H1 (cell line): ENCODE measurements at regions not wholly inside any gene's neighbourhood (a gene's known extent, or its start where the extent isn't known, plus 50 kb on each side); places are given as distances from the start of the nearest gene placed in this dataset.

Experiments used
- CTCF ChIA-PET: fragments of 300-600 bp; sonication (Branson Sonifier 250); formaldehyde crosslinking; loops from one replicate; lab custom pipeline; 2021; ENCODE audit not compliant: partially characterized antibody; lab: Charles Lee
- POLR2A ChIA-PET: fragments of 300-600 bp; sonication (Branson Sonifier 250); formaldehyde crosslinking; loops from one replicate; lab custom pipeline; 2021; ENCODE audit warnings: inconsistent platforms; ENCODE audit not compliant: partially characterized antibody; lab: Charles Lee
- DNase-seq, 2 experiments: peaks; one replicate each; pipeline versions ENCODE4 v3.0.0 to v3.0.0-alpha.2; 2010 to 2022; ENCODE audit warnings: low spot score in 2 of 2, low read depth in 1 of 2, mixed read lengths in 1 of 2
- FAIRE-seq: peaks from 2 replicates; lab custom pipeline; 2011; peaks lifted over from hg19 to GRCh38; lab: Jason Lieb, UNC
- H2AFZ ChIP-seq: 2 replicates; pipeline ENCODE4 v1.8.1; 2012; ENCODE audit warnings: low read length, inconsistent platforms
- H2AK5ac ChIP-seq: 2 replicates; pipeline ENCODE4 v1.6.1; 2013; ENCODE audit warnings: low read depth, low read length
- H2BK120ac ChIP-seq: replicated peaks from 2 replicates; pipeline ENCODE3; 2013; ENCODE audit warnings: low read depth, low read length, inconsistent platforms
- H2BK12ac ChIP-seq: 2 replicates; pipeline ENCODE4 v1.6.1; 2013; ENCODE audit warnings: low read depth, low read length
- H2BK15ac ChIP-seq: 2 replicates; pipeline ENCODE4 v1.6.1; 2013; ENCODE audit warnings: low read length
- H2BK20ac ChIP-seq: 2 replicates; pipeline ENCODE4 v1.6.1; 2013; ENCODE audit warnings: low read length
- H2BK5ac ChIP-seq: 2 replicates; pipeline ENCODE4 v1.6.1; 2013; ENCODE audit warnings: low read depth, low read length
- H3K14ac ChIP-seq: 2 replicates; pipeline ENCODE4 v1.6.1; 2013; ENCODE audit warnings: inconsistent platforms; ENCODE audit not compliant: insufficient read length
- H3K18ac ChIP-seq: 2 replicates; pipeline ENCODE4 v1.6.1; 2013; ENCODE audit warnings: low read length; ENCODE audit errors: extremely low read depth
- H3K23ac ChIP-seq: 2 replicates; pipeline ENCODE4 v1.6.1; 2013; ENCODE audit warnings: inconsistent platforms; ENCODE audit not compliant: insufficient read length
- H3K23me2 ChIP-seq: 2 replicates; pipeline ENCODE4 v1.6.1; 2013; ENCODE audit warnings: low read depth, low read length
- H3K27ac ChIP-seq: 2 replicates; pipeline ENCODE4 v1.6.1; 2011; ENCODE audit warnings: low read depth, low read length, inconsistent platforms
- H3K27me3 ChIP-seq, 4 experiments: replicated peaks in 1 of 4; 1 replicate in 1 of 4; 2 replicates in 3 of 4; pipeline versions ENCODE4 v1.6.1 to v1.8.1; 2011 to 2013; ENCODE audit warnings: low read length in 3 of 4, mild to moderate bottlenecking in 3 of 4, inconsistent platforms in 2 of 4, mixed read lengths in 2 of 4, moderate library complexity in 1 of 4; ENCODE audit not compliant: control insufficient read depth in 3 of 4, insufficient read depth in 3 of 4; ENCODE audit errors: extremely low read depth in 1 of 4
- H3K36me3 ChIP-seq, 4 experiments: 2 replicates each; pipeline versions ENCODE4 v1.6.1 to v1.8.1; 2011 to 2013; ENCODE audit warnings: mild to moderate bottlenecking in 4 of 4, low read length in 3 of 4, moderate library complexity in 2 of 4, control low read depth in 1 of 4, inconsistent platforms in 1 of 4; ENCODE audit not compliant: insufficient read depth in 4 of 4, control insufficient read depth in 2 of 4
- H3K4ac ChIP-seq: replicated peaks from 2 replicates; pipeline ENCODE3; 2013; ENCODE audit warnings: low read length, low read depth, mixed read lengths, inconsistent platforms; ENCODE audit not compliant: insufficient read length
- H3K4me1 ChIP-seq, 4 experiments: replicated peaks in 1 of 4; 1 replicate in 1 of 4; 2 replicates in 3 of 4; pipeline versions ENCODE4 v1.6.1 to v1.8.1; 2011 to 2013; ENCODE audit warnings: low read length in 3 of 4, inconsistent platforms in 2 of 4, mixed read lengths in 1 of 4; ENCODE audit not compliant: insufficient read depth in 4 of 4, control insufficient read depth in 3 of 4
- H3K4me2 ChIP-seq, 2 experiments: 2 replicates each; pipeline versions ENCODE4 v1.6.1 to v1.8.1; 2011 to 2013; ENCODE audit warnings: low read depth in 2 of 2, low read length in 2 of 2, control low read depth in 1 of 2, inconsistent platforms in 1 of 2, mild to moderate bottlenecking in 1 of 2; ENCODE audit not compliant: insufficient read depth in 1 of 2
- H3K4me3 ChIP-seq, 4 experiments: fragments of 200-600, 300-600 bp in 1 of 4; sonication (generic), shearing (Covaris generic), sonication (Bioruptor Twin) in 1 of 4; 2 replicates each; pipeline versions ENCODE4 v1.5.1 to v1.8.1; 2011 to 2016; ENCODE audit warnings: low read length in 4 of 4, low read depth in 3 of 4, control low read depth in 2 of 4, inconsistent platforms in 2 of 4, mild to moderate bottlenecking in 2 of 4, mixed read lengths in 1 of 4, moderate library complexity in 1 of 4; ENCODE audit not compliant: insufficient read depth in 2 of 4; ENCODE audit errors: extremely low read depth in 1 of 4
- H3K56ac ChIP-seq: replicated peaks from 2 replicates; pipeline ENCODE3; 2013; ENCODE audit warnings: low read depth, mild to moderate bottlenecking, mixed read lengths, low read length, inconsistent platforms; ENCODE audit not compliant: insufficient read length
- H3K79me1 ChIP-seq: 2 replicates; pipeline ENCODE4 v1.6.1; 2013; ENCODE audit warnings: low read depth, low read length, control low read depth
- H3K79me2 ChIP-seq, 2 experiments: 2 replicates each; pipeline versions ENCODE4 v1.6.1 to v1.8.1; 2012 to 2013; ENCODE audit warnings: low read length in 2 of 2, mild to moderate bottlenecking in 2 of 2, inconsistent platforms in 1 of 2; ENCODE audit not compliant: insufficient read depth in 2 of 2, control insufficient read depth in 1 of 2
- H3K9ac ChIP-seq, 4 experiments: replicated peaks in 1 of 4; 1 replicate in 1 of 4; 2 replicates in 3 of 4; pipeline versions ENCODE4 v1.6.1 to v1.8.1; 2011 to 2013; ENCODE audit warnings: low read depth in 3 of 4, low read length in 3 of 4, control low read depth in 2 of 4, mild to moderate bottlenecking in 2 of 4, moderate library complexity in 2 of 4, inconsistent platforms in 1 of 4; ENCODE audit errors: extremely low read depth in 1 of 4
- H3K9me3 ChIP-seq, 2 experiments: 2 replicates each; pipeline versions ENCODE4 v1.6.1 to v1.8.1; 2012 to 2013; ENCODE audit warnings: mild to moderate bottlenecking in 2 of 2, moderate library complexity in 2 of 2, control low read depth in 1 of 2, inconsistent platforms in 1 of 2, low read depth in 1 of 2, low read length in 1 of 2, mixed read lengths in 1 of 2; ENCODE audit not compliant: insufficient read depth in 2 of 2
- H4K20me1 ChIP-seq, 2 experiments: replicated peaks in 1 of 2; 2 replicates each; pipeline versions ENCODE3 to v1.8.1; 2011 to 2013; ENCODE audit warnings: inconsistent platforms in 2 of 2, low read length in 2 of 2, mild to moderate bottlenecking in 1 of 2; ENCODE audit not compliant: insufficient read depth in 2 of 2, control insufficient read depth in 1 of 2
- H4K5ac ChIP-seq: 2 replicates; pipeline ENCODE4 v1.6.1; 2013; ENCODE audit warnings: low read length, low read depth, mixed read lengths, inconsistent platforms; ENCODE audit not compliant: insufficient read length
- H4K8ac ChIP-seq: 2 replicates; pipeline ENCODE4 v1.8.0; 2013; ENCODE audit warnings: mild to moderate bottlenecking, moderate library complexity, low read length, inconsistent platforms; ENCODE audit not compliant: insufficient read depth; ENCODE audit errors: extremely low read depth
- H4K91ac ChIP-seq: replicated peaks from 2 replicates; pipeline ENCODE3; 2013; ENCODE audit warnings: low read length, mixed read lengths, inconsistent platforms; ENCODE audit not compliant: insufficient read length
- BACH1 ChIP-seq: IDR thresholded peaks from 2 replicates; pipeline ENCODE4 v1.6.1; 2012; ENCODE audit warnings: low read length, improper control_type of control experiment
- CBX5 ChIP-seq: fragments of 300-800, 300-1000 bp; sonication (generic); IDR thresholded peaks from 2 replicates; pipeline ENCODE4 v1.7.1; 2016; ENCODE audit warnings: antibody characterized with exemption, low read length, low read depth
- KDM4A ChIP-seq: IDR thresholded peaks from one replicate; pipeline ENCODE4 v1.7.1; 2012; ENCODE audit warnings: low read depth, mild to moderate bottlenecking, moderate library complexity, low read length, inconsistent platforms; ENCODE audit not compliant: severe bottlenecking
- NRF1 ChIP-seq: IDR thresholded peaks from 2 replicates; pipeline ENCODE4 v1.6.1; 2011; ENCODE audit warnings: mild to moderate bottlenecking, low read depth, low read length, improper control_type of control experiment
- POLR2AphosphoS5 ChIP-seq: IDR thresholded peaks from 2 replicates; pipeline ENCODE4 v1.6.1; 2011; ENCODE audit warnings: low read depth, low read length
- RAD21 ChIP-seq, 2 experiments: IDR thresholded peaks in 1 of 2; conservative IDR thresholded peaks in 1 of 2; 2 replicates each; pipeline ENCODE4 v1.6.1; 2011; ENCODE audit warnings: low read depth in 2 of 2, low read length in 2 of 2, improper control_type of control experiment in 1 of 2, inconsistent platforms in 1 of 2, mild to moderate bottlenecking in 1 of 2, moderate library complexity in 1 of 2
- RBBP5 ChIP-seq: IDR thresholded peaks from 2 replicates; pipeline ENCODE4 v1.7.1; 2012; ENCODE audit warnings: low read depth, mild to moderate bottlenecking, inconsistent platforms, low read length, moderate library complexity, borderline replicate concordance
- SIX5 ChIP-seq: IDR thresholded peaks from 2 replicates; pipeline ENCODE4 v1.6.1; 2011; ENCODE audit warnings: mild to moderate bottlenecking, low read depth, low read length
- ZNF274 ChIP-seq: IDR thresholded peaks from 2 replicates; pipeline ENCODE4 v1.7.0; 2012; ENCODE audit warnings: low read length, borderline replicate concordance; ENCODE audit errors: extremely low read depth
- WGBS, 2 experiments: shearing (Covaris generic) in 1 of 2; methylation state at CpG; one replicate each; pipeline versions ENCODE4 v1.1.6 to v1.1.7; 2013 to 2015; ENCODE audit warnings: low lambda C conversion rate in 2 of 2, mixed read lengths in 2 of 2, inconsistent platforms in 1 of 2, low coverage in 1 of 2, missing lambda C conversion rate in 1 of 2; ENCODE audit not compliant: insufficient replicate concordance in 2 of 2, insufficient coverage in 1 of 2, insufficient read length in 1 of 2; ENCODE audit errors: extremely low coverage in 1 of 2, missing lambda C conversion rate in 1 of 2; 5-methylcytosine and 5-hydroxymethylcytosine counted together

DNA sequence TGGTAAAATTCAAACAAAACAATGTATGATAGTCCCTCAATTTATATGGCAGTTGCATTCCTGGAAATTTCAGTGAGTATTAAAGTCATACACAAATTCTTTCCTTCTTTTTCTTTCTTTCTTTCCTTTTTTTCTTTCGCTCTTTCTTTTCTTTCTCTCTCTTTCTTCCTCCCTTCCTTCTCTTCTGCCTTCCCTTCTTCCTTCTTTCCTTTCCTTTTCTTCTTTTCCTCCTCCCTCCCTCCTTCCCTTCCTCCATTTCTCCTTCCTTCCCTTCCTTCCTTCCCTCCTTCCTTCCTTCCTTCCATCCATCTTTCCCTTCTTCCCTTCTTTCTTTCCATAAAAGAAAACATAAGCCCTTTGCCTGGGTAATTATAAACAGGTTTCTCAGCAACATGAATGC is 58.1 kb upstream of the HSPB3 start:
- no peaks in the 10 kb centered on the region for H3K79me1 ChIP-seq
- FAIRE-seq = no peak
- POLR2A ChIA-PET = no interaction called here
- no peaks in the 10 kb centered on the region for H3K9me3 ChIP-seq
- no peak overlapping the region for H2BK15ac ChIP-seq
- H4K91ac ChIP-seq = no peak overlapping the region
- H3K4me2 ChIP-seq = no peak overlapping the region
- no peak for DNase-seq
- H3K56ac ChIP-seq = no peak overlapping the region
- H3K4me3 ChIP-seq = no peak overlapping the region
- H4K5ac ChIP-seq = no peak overlapping the region
- H3K36me3 ChIP-seq = no peaks in the 10 kb centered on the region
- no peak overlapping the region for H2AFZ ChIP-seq
- H3K23ac ChIP-seq = no peak overlapping the region
- no peaks in the 10 kb centered on the region for H3K79me2 ChIP-seq
- no peak overlapping the region for H2AK5ac ChIP-seq
- no peak overlapping the region for H2BK120ac ChIP-seq
- CTCF ChIA-PET = no interaction called here
- no peak for TF ChIP-seq SIX5
- TF ChIP-seq NRF1 = no peak
- no peak for TF ChIP-seq KDM4A
- no peak for TF ChIP-seq ZNF274
- TF ChIP-seq RAD21 (IDR thresholded peaks at IDR 0.05 in 1 of 2, conservative IDR thresholded peaks at IDR 0.05 in 1 of 2; ENCODE audit: low read depth in 2 of 2, low read length in 2 of 2) = no peak
- TF ChIP-seq CBX5 = no peak
- TF ChIP-seq BACH1 = no peak
- TF ChIP-seq RBBP5 = no peak
- no peak for TF ChIP-seq POLR2AphosphoS5
- H2BK12ac ChIP-seq = no peak overlapping the region
- no peaks in the 10 kb centered on the region for H4K20me1 ChIP-seq
- H3K9ac ChIP-seq = no peak overlapping the region
- H3K4me1 ChIP-seq = no peaks in the 10 kb centered on the region
- H4K8ac ChIP-seq = no peak overlapping the region
- no peak overlapping the region for H2BK20ac ChIP-seq
- H3K27ac ChIP-seq = no peak overlapping the region
- H3K18ac ChIP-seq = no peak overlapping the region
- H3K4ac ChIP-seq = no peak overlapping the region
- no peaks in the 10 kb centered on the region for H3K23me2 ChIP-seq
- H2BK5ac ChIP-seq = no peak overlapping the region
- 80% methylated on average over 1 of the region's 1 CpG; no CpG with 5 or more reads in 1 of the 2 experiments for WGBS, 2 experiments
- H3K14ac ChIP-seq = no peak overlapping the region
- no peaks in the 10 kb centered on the region for H3K27me3 ChIP-seq
